ENCODE measurements at regions not wholly inside any gene's neighbourhood (a gene's known extent, or its start where the extent isn't known, plus 50 kb on each side); places are given as distances from the start of the nearest gene placed in this dataset.

DNA sequence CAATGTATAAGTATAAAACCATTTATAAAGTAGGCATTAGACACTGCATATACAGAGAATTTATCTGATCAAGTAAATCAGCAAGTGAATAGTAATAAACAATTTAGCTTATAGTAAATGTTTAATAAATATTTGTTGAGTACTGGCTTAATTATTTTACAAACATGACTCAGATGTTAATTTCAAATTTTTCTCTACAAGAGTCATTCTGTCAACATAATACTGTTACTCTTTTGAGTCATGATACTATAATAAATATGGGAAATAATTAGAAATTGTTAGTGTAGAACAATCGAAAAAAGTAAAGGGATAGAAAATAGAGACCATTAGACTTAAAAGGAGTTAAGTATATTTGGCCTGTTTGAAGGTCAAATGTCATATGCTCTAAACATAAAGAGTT is 133.6 kb upstream of the MC4R start:
- DNase-seq (ENCODE audit: low spot score), result no peak
- TF ChIP-seq, protein P1, sequence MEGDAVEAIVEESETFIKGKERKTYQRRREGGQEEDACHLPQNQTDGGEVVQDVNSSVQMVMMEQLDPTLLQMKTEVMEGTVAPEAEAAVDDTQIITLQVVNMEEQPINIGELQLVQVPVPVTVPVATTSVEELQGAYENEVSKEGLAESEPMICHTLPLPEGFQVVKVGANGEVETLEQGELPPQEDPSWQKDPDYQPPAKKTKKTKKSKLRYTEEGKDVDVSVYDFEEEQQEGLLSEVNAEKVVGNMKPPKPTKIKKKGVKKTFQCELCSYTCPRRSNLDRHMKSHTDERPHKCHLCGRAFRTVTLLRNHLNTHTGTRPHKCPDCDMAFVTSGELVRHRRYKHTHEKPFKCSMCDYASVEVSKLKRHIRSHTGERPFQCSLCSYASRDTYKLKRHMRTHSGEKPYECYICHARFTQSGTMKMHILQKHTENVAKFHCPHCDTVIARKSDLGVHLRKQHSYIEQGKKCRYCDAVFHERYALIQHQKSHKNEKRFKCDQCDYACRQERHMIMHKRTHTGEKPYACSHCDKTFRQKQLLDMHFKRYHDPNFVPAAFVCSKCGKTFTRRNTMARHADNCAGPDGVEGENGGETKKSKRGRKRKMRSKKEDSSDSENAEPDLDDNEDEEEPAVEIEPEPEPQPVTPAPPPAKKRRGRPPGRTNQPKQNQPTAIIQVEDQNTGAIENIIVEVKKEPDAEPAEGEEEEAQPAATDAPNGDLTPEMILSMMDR (IDR thresholded peaks at IDR 0.05; ENCODE audit: extremely low read depth, insufficient read depth, missing control alignments), result no peak
- in situ Hi-C loops (cut with MboI; ENCODE audit: low pct_unique_long_range_greater_than_20kb, low sequenced_read_pairs, unreplicated experiment), result no loop called here

DNA sequence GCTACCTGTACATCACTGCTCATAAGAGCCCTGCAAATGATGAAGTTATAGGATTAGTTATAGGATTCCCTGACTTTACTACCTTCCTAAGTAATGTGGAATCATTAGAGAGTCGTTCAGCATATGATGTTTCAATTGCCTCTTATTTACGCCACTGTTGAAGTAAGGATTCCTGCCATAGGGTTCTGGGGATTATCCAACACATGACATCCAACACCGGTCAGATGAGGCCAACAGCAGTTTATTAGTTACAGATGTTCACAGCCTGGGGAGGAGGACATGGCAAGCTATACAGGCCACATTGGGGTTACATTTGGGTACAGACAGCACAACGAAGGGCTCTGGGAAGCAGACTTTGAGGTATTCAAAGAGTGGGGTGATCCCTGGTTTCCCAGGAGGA is 134.1 kb upstream of the MC4R start:
- in situ Hi-C loops (cut with MboI; ENCODE audit: low pct_unique_long_range_greater_than_20kb, low sequenced_read_pairs, unreplicated experiment), result no loop called here
- TF ChIP-seq, protein P1 (IDR thresholded peaks at IDR 0.05; ENCODE audit: extremely low read depth, insufficient read depth, missing control alignments), result no peak
- DNase-seq (ENCODE audit: low spot score), result no peak

DNA sequence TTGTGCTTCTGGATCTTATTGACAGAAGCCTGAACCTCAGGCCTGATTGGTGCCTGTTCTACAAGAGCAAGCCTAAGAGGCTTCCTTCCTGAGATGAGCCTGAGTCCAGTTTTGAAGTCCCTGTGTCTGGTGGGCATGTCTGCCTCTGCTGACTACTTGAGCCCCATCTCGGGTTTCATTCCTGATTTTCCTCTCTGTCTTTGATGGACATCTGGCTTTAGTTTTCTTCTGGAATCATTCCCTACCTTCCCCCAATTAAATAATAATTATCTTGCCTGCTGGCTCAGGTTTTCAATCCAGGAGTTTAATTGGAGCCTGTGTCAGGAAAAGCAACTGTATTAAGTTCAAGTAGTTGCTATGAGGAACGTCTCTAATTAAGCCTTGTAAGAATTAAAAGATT is 135.5 kb upstream of the MC4R start:
- in situ Hi-C loops (cut with MboI; ENCODE audit: low pct_unique_long_range_greater_than_20kb, low sequenced_read_pairs, unreplicated experiment), result no loop called here
- TF ChIP-seq, protein P1 (IDR thresholded peaks at IDR 0.05; ENCODE audit: extremely low read depth, insufficient read depth, missing control alignments), result no peak
- no peak for DNase-seq (ENCODE audit: low spot score)

DNA sequence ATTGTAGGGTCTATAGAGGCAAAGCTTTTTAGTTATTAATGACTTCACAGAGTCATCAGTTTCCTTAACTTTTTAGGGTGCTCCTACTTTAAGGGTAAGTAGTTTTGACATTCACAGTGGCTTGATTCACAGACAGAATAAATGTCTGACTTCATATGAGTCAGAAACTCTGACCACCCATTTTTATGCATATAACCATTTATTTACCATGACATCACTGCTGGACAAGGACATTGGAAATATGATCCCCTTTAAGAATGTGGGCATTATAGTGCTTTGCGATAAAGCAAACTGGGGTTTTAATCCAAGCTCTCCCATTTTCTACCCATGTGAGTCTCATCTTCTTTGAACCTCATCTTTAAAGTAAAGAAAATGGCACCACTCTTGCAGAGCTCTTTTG is 162.0 kb upstream of the MC4R start:
- no peak for DNase-seq (ENCODE audit: low spot score)
- in situ Hi-C loops (cut with MboI; ENCODE audit: low pct_unique_long_range_greater_than_20kb, low sequenced_read_pairs, unreplicated experiment), result no loop called here
- TF ChIP-seq, protein P1 (IDR thresholded peaks at IDR 0.05; ENCODE audit: extremely low read depth, insufficient read depth, missing control alignments), result no peak

DNA sequence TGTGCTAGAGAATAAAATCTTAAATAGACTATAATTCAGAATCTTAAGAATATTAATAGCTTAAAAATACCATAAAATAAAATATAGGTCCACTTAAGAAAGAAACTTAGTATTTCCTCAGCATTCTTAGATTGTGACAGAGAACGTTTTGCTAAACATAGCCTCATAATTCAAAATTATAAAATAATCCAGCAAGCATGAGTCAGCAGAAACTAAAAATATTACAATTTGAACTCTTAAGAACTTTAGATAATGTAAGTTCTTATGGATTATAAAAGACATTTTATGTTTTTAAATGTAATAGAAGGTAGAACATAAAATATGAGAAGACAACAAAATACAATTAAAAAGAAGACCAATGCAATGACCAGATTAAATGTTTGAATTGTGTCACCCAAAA is 164.5 kb upstream of the MC4R start:
- DNase-seq (ENCODE audit: low spot score), result no peak
- TF ChIP-seq, protein P1 (IDR thresholded peaks at IDR 0.05; ENCODE audit: extremely low read depth, insufficient read depth, missing control alignments), result no peak
- in situ Hi-C loops (cut with MboI; ENCODE audit: low pct_unique_long_range_greater_than_20kb, low sequenced_read_pairs, unreplicated experiment), result no loop called here

DNA sequence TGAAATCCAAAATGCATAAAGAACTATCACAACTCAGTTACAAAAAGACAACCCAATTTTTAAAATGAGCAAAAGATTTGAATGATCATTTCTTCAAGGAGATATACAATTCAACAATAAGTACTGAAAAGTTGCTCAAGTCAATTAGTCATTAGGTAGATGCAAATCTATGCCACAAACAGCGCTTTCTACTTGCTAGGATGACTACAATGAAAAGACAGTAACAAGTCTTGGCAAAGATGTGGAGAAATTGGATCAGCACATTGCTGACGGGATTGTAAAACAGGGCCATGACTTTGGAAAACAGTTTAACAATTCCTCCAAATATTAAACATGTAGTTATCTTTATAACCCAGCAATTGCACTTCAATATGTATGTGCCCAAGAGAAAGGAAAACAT is 166.3 kb upstream of the MC4R start:
- no peak for DNase-seq (ENCODE audit: low spot score)
- in situ Hi-C loops (cut with MboI; ENCODE audit: low pct_unique_long_range_greater_than_20kb, low sequenced_read_pairs, unreplicated experiment), result no loop called here
- TF ChIP-seq, protein P1 (IDR thresholded peaks at IDR 0.05; ENCODE audit: extremely low read depth, insufficient read depth, missing control alignments), result no peak

DNA sequence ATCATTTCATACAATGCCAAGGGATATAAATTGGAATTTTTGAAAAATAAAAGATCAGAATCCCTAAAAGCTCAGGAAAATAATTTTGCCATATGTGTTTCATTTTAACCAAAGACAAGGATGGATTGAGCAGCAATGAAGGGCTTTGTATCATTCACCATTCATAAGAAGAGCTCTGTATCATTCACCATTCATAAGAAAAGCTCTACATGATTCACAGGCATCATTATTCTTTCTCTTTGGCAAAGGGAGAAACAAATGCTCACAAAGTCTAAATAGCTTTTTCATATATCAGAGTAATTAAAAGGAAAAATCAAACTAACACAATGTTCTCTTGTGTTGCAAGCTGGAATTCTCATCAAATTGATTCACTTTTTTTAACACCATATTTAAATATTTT is 169.1 kb upstream of the MC4R start:
- no peak for DNase-seq (ENCODE audit: low spot score)
- TF ChIP-seq, protein P1 (IDR thresholded peaks at IDR 0.05; ENCODE audit: extremely low read depth, insufficient read depth, missing control alignments), result no peak
- in situ Hi-C loops (cut with MboI; ENCODE audit: low pct_unique_long_range_greater_than_20kb, low sequenced_read_pairs, unreplicated experiment), result no loop called here

All from GM13977 (cell line).